GM12875 (cell line): ENCODE measurements at regions not wholly inside any gene's neighbourhood (a gene's known extent, or its start where the extent isn't known, plus 50 kb on each side); places are given as distances from the start of the nearest gene placed in this dataset.

Experiments used
- H3K4me3 ChIP-seq: one replicate; pipeline ENCODE4 v1.5.1; 2011; ENCODE audit warnings: low read depth, low read length, control low read depth
- CTCF ChIP-seq: IDR thresholded peaks from 2 replicates; pipeline ENCODE4 v1.5.1; 2011; ENCODE audit warnings: low read depth, mild to moderate bottlenecking, control low read depth, inconsistent platforms, low read length, moderate library complexity, borderline replicate concordance; ENCODE audit not compliant: insufficient read depth

- no peak for TF ChIP-seq CTCF
- H3K4me3 ChIP-seq, result no peak overlapping the region
Measured at GRCh38 chr3:187618722-187619121, 51.5 kb downstream of the SST start.

- TF ChIP-seq CTCF, result no peak
- no peak overlapping the region for H3K4me3 ChIP-seq
Measured at GRCh38 chr3:187617213-187617612, 53.0 kb downstream of the SST start.

DNA sequence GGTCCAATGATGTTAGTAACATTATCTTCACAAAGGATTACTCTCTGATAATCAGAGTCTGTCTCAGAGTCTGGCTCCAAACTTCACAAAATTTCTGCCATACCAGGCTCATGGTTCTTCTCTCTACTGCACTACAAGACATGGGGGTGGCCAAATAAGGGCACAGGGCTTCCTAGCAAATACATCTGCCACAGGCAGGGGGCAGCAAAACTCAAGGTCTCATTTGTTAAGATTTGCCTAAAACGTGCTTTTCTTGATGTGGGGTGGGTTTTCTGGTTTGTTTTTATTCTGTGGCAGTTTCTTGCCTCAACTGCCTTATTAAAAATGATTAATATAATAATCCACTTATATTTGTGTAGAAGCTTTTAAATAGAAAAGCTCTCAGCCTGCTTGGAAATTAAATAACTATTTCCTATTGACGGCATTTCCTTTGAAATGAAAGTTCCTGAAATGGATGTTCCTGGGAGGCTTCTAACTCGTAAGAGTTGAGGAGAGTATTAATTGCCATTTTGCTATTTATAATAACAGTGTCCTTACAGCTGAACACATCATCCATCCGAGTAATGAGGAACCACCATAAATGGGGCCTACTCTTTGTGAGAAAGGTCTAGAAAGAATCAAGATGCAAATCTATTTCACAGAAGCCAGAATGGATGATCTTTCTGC is 53.8 kb downstream of the SST start:
- peak; percentile 65; the same call in 1 of the 2 replicates for TF ChIP-seq CTCF
- H3K4me3 ChIP-seq, result no peak overlapping the region

GRCh38 chr3:187615630-187616029 is 54.6 kb downstream of the SST start:
- TF ChIP-seq CTCF, result no peak

DNA sequence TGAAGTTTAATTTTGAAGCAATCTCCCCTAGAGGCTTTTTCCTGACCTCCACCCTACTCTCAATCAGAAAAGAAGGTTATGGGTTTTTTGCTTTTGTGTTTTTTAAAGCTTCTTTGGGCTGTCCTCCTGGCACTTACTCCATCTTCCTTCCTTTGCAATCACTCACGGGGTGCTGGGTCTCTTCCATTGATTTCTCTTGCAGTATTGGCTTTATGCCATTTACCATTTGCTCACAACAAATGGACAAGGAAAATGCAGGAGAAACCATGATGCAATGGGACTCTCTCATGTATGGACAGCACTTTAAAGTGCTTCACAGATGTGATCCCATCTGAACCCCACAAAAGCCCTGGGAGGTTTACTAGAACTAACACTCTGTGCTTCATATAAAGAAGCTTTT is 57.5 kb downstream of the SST start:
- TF ChIP-seq CTCF, result no peak
- no peak overlapping the region for H3K4me3 ChIP-seq

More at GRCh38 chr3:187615630-187616029, 54.6 kb downstream of the SST start:
- H3K4me3 ChIP-seq, result no peak overlapping the region

DNA sequence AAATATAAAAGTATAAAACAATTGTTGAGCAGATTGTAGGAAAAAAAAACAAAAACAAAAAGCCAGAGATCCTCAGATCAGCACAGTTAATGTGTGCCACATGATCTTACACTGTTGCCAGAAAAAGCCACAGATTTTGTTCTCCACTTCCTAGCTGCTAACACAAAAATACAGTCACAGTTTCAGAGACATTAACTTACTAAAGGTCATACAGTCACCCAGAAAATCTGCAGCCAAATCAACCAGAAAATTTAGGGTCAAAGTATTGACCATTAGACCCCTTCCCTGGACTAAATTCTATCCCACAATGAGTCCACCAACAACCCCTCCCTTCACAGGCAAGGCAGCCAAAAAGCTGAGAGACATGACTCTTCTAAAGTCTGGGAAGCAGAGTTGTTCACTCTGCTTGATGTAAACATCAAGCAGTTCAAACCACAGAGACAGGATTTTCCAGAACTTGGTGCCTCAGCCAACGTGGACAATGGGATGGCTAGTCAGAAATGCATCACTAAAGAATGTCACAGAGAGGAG is 59.1 kb downstream of the SST start:
- no peak overlapping the region for H3K4me3 ChIP-seq
- TF ChIP-seq CTCF, result no peak

GRCh38 chr3:187594272-187594671 is 75.9 kb downstream of the SST start:
- no peak for TF ChIP-seq CTCF
- no peak overlapping the region for H3K4me3 ChIP-seq
